Fibroblast of upper back skin (primary cell): ENCODE measurements at regions not wholly inside any gene's neighbourhood (a gene's known extent, or its start where the extent isn't known, plus 50 kb on each side); places are given as distances from the start of the nearest gene placed in this dataset.
A peak's percentile ranks its signal among the peaks of the same experiment; 100 is the strongest.
"Not testable (repeated sequence)": the region's sequence is repeated elsewhere in the genome, so short reads cannot be mapped to it uniquely, and the experiment has no call there.

Experiments
- DNase-seq: peaks from one replicate; pipeline ENCODE4 v3.0.0-alpha.2; 2013

DNA sequence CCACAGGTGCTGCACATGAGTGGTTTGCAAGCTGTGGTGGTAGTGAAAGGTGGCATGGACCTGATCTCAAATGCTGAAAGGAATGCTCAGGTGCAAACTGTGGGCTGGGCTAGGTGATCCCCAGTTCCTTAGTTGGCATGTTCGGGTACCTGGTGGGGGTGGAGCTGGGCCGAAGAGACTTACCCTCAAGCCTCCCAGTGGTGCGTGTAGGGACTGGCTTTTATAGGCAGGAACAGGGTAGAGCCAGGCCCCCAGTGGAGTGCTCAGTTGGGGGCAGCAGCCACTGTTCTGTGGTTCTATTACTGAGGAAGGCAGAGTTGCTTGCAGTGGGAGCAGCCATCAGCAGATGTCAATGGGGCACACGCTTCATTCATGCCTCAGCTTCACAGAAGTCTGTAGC, 399.8 kb downstream of the HTR1B start:
- no peak for DNase-seq

DNA sequence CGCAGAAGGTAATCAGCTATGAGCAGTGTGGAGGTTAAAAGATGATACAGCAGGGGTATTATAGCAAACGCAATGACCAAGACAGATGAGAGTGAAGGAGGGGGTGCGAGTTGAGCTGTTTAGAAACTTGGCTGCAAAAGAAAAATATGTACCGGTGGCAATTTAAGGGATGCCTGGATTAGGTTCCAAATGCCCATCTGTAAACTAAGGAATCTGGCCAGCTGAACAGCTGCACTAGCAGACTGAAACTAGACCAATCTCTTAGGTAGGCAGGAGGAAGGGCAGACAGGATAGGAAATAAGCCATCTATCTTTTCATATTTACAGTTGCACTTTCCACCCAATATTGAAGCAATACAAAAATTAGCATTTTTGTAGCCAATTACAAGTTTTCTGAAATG, 407.6 kb downstream of the HTR1B start:
- DNase-seq, result no peak

DNA sequence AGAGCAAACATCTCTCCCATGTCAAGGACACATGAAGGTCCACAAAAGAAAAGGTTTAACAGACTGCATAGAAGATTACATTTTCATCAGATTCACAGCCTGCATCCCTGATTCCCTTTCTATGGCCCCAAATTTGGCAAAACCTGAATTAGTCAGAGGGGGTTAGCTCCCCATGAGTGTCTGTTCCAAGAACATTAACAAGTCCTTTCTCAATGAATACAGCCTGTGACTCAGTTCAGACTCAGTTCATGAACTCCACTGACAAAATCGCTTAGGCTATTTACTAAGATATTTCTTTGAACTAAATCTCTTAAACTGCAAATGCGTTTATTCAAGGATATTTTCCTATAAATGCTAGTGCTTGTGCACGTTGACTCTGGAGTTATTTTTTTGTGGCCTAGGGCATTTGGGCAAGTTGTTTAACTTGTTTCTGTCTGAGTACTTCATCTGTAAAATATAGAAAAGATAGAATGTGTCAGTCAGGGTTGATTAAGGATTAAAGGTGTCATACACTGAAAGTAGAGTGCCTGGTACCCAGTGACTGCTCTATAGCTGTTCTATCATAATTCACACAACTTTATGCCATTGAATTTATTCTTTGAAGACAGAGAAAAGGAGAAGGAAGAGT, 422.6 kb downstream of the HTR1B start:
- peak; percentile 64 for DNase-seq

DNA sequence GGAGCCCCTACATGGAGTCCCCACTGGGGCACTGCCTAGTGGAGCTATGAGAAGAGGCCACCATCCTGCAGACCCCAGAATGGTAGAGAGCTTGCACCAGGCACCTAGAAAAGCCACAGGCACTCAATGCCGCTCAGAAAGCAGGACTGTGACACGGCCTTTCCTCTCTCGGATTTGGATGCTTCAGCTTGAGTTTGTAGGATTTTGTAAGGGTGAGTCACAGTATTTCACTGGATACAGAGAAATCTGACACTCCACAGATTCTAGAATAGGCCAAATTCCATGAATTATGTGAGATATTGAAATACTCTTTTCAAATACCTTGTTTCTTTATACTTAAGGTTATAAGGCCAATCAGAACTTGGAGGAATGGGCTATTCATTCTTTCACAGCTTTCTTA, 424.5 kb downstream of the HTR1B start:
- DNase-seq, result peak; percentile 83

DNA sequence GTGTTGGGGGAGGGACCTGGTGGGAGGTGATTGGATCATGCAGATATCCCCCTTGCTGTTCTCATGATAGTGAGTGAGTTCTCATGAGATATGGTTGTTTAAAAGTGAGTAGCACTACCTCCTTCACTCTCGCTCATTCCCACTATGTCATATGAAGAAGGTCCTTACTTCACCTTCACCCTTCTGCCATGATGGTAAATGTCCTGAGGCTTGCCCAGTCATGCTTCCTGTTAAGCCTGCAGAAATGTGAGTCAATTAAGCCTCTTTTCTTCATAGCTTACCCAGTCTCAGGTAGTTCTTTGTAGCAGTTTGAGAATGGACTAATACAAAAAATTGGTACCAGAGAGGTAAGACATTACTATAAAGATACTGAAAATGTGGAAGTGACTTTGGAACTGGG, 425.9 kb downstream of the HTR1B start:
- no peak for DNase-seq

DNA sequence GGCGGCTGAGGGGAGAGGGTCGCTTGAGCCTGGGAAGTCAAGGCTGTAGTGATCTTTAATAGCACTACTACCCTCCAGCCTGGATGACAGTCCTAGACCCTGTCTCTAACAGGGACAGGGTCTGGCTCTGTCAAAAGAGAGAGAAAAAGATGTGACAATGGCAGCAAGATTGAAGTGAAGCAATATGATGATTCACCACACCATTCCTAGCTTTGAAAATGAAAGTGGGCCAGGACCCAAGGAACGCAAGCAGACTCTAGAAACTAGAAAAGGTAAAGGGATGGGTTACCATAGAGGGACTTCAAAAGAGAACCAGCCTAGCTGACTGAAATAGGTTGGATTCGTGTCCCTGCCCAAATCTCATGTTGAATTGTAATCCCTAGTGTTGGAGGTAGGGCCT, 426.9 kb downstream of the HTR1B start:
- DNase-seq, result peak; percentile 19

DNA sequence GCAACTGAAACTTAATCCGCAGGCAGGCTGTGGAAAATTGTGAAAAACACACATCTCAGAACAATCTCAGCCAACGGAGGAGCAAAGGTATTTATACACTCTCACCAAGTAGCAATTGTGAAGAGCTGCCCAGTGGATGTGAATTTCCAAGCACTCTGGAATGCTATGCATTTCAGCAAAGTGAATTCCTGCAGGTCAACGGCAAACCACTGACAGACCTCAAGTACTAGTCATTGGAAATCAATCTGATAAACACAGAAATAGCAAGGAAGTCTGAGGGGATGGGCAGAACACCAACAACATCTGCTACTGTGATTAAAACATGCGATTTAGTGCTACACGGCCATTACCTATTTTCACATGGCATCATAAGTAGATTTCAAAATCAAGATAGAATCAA, 429.1 kb downstream of the HTR1B start:
- DNase-seq, result peak; percentile 99

DNA sequence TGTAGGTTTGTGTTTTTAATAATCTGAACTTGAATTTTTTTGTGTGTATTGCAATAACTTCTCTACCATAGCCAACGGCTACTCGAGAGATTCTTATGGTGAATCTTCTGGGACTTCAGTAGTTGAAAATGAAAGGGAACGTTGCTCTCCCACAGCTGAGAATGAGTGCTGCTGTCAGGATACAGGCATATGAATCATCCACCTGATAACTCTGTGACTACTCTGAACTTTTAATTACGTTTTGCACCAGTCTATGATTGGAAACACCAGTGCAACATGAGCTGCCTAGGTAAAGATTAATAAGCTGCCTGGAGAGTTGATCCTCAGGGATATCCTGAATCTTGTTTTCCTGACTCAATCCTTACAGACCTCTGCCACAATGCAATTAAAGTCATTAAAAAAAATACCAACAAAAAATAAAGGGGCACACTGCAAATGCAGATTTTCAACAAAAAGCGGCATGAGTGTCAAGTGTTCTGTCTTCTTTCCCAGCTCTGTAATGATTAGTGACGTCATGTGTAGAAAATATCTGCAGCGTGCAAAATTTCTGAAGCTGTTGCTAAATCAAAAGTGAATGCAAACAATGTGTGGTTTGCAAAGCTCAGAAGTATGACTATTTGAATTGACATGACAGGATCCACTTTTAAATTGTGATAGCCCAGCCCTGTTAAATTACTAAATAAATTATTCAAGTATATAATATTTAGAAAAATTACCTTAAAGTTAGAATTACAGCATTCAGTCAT, 432.2 kb downstream of the HTR1B start:
- DNase-seq, result peak; percentile 60

DNA sequence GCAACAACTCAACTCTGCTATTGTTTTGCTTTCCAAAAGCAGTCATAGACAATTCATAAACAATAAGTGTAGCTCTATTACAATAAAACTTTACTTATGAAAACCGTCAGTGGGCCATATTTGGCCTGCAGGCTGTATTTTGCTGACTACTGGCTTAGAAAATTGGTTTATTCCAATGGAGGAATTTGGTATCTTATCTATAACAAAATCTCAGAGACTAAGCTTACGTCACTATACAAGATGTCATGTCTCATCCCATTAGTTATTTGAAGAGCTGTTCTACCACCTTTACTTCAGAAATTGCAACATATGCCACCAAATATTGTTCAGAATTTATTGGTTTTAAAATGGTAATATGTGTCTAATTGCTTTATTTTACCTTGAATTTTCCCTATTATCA, 436.9 kb downstream of the HTR1B start:
- DNase-seq, result no peak

DNA sequence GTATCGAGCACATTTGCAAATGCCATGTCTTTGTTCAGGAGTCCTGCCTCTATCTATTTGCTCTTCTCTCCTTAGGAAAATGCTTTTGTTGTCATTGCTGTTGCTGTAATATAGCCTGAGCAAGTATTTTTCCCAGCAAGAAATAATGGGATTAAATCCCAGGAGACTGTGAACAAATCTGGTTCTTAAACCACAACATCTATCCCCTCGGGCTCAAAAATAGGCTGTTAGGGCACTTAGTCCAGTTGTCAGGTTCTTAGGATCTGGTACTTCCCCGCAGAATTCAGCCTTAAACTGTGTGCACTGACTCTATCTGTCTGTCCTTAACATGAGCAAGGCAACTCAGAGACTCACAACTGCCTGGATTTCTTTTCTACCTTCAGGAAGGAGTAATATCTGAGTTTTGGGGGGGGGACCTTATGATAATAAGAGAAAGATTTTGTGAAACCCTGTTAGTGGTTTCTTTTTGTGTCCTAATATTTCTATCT, 437.5 kb downstream of the HTR1B start:
- DNase-seq, result no peak

DNA sequence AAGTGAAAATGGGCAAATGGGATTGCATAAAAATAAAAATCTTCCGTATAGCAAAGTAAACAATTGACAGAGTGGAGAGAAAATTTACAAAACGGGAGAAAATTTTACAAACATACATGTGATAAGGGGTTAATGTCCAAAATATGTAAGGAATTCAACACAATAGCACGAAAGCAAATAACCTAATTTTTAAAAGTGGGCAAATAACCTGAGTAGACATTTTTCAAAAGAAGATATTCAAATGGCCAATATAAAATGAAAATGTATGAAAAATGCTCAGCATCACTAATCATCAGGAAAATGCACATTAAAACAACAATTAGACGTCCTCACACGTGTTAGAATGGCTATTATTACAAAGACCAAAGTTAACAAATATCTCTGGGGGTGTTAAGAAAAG, 441.5 kb downstream of the HTR1B start:
- no peak for DNase-seq

DNA sequence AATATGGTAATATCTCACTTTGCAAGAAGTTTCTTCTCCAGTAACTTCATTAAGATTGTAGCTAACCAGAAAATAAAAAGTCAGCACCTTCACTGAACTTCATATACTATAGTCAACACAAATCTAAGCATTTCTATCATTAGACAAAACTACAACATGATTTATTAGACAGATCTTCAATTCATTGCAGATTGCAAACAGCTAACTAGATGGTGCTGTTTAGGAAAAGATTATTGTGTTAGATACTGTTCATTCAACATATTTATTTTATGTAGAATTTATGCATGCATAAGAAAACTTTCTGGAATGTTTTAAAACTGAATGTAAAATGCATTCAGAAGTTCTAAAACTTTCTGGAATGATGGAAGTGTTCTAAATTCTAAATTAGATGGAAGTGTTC, 442.1 kb downstream of the HTR1B start:
- DNase-seq, result no peak

DNA sequence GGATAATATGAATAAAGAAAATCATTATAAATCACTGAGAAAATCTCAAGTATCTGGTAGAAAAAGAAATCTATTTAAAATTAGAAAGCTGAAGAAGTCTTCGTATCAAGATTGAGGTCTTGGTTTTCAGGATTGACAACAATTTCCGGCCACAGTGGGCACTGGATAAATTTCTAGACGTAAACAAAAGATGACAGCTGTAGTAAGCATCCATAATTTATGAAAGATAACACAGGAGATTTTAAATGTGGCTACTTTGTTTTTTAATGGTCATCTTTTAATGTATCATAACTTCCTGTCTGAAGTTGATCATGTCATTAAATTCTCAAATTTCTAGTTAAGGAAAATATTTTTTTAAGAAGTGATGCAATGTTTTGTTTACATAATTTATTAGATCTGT, 444.2 kb downstream of the HTR1B start:
- no peak for DNase-seq

DNA sequence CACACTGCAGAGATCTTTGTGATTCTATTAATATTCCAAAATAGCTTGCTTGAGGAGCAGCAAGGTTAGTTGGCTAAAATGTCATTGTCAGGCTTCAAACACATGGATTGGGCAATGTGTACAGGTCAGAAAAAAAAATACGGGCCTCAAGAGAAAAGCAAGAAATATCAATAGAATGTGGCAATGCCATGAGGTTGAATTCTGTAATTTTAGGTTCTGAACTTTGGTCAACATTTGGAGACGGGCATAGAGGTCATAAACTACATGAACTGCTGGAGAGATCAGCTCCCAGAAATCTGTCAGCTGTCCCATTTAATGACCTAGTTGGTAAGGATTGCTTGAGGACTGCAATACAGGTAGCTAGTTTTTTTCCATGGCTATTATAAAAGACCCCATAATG, 445.8 kb downstream of the HTR1B start:
- DNase-seq, result no peak

DNA sequence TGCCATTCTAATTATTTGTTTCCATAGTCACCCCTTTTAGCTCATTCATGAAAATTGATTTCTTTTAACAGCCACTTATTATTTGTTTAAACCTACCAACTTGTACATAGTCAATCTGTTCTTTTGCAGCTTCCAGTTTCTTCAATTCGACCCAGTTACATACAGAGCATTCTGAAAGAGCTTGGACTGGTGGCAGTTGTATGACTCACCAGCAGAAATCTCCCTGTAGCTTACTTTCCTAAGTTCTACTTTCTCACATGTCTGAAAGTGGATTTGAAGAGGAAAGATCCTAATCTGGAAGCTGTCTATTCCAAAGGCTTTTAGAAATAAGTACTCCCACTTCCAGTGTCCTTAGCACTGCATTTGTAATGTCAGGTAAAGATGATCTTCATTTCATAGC, 447.9 kb downstream of the HTR1B start:
- DNase-seq, result peak; percentile 52

DNA sequence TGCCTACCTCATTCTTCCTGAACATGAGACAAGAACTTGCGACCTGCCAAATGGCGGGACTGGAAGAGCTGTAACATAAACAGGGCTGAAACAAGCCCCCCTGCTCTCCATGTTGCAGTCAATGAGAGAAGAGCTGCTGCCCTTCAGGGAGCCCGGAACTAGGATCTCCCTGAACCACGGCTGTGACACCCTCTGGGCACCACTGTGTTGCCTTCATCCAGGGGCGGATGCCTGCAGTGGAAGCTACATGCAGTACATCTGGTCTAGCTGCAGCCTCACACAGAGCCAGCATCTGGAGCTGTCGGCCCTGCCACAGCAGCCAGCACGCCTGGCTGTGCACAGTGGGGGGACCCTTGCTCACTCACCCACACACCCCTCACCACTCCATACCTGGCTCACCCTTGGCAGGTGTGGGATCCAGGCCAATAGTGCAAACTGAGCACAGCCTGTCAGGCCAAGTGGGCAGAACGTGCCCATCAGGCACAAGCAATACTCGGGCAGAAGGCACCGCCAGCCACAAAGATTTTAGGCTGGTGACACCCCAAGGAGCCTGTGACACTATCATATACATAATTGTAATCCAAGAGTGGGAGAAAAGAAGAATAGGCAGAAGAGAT, 451.3 kb downstream of the HTR1B start:
- no peak for DNase-seq

DNA sequence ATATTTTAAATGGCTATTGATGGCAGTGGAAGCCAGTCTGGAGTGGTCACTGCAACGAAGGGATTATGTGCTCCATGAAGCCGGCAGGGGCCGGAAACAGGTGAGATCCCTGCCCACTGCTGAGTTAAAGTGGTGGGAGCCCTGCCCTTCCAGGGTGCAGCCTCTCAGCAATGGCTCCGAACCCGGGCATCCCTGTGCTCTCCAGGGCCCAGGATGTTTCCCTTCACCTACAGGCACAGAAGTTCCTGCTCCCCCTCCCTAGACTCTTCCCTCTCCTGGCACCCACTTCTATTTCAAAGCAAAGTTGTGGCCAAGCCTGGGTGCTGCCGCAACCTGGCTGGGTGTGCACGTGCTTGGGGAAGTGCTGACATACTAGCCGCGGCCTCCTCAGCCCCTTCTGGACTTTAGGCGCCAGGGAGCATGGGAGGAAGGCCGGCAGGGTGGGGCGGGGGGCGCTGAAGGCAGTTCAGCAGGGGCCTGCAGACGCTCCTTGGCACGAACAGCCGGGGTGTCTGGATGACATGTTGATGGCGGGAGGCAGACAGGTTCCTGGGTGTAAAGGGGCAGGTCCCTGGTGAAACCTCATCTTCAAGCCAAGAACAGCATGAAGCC, 452.3 kb downstream of the HTR1B start:
- no peak for DNase-seq

DNA sequence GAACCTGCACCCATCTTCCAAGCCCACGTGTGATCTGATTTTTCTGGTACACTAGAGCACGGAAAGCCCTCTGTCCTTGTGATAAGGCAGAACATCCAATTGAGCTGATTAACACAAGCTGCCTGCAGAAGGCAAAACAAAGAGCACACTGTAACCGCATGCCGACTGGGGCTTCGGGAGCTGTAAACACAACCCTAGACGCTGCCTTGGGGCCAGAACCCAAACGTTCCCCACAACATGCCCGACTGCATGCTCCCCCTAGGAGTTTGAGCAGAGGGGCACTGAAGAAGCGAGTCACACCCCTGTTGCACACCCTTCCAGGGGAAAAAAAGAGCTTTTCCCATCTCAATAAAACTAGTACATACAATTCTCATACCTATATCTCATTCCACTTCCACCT, 470.7 kb downstream of the HTR1B start:
- DNase-seq, result no peak

DNA sequence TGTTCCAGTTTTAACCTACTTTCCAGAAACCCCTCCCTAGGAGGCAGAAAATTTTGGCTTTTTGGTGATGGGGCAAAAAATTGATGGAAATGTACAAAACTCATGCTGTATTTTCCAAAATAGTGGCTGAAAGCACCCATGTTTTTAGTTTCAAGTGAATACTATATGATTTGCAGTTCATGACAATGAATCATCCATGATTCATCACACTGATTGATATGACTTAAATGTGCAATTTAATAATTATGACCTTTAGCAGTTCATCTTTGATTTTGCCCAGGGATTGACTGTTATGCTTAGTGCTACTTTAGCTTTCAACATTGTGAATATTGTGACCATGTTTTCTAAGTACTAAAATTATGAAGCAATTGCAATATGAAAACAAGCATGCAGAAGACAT, 478.7 kb downstream of the HTR1B start:
- DNase-seq, result no peak

DNA sequence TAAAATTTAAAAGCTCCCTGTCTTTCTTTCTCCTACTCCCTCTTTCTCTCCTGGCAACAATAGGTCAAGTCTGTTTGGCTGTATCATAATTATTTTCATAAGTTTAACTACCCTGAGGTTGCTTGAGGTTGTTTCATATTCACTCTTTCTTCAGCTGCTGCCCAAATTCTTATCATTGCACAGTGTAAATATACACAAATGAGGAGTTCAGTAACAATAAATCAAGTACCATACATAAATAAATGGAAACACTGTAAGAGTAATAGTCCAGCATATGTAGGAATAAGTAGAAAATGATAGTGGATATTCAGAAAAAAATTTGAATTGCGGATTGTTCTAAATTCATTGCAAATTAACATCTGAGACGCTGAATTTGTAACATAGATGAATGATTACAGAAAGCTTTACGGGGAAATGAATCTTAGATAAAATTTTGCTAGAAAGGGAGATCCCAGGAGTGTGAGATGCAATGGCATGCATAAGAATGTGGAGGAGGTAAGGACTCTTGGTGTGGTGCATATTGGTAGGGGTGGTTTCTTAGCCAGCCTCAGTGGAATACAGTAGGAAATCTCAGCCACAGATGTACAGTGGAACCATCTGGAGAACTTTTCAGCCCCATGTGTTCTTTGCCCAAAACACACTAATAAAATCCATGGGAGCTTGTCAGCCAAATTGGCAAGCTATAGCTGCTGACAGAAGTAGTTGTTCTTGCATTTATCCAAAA, 480.7 kb downstream of the HTR1B start:
- no peak for DNase-seq

DNA sequence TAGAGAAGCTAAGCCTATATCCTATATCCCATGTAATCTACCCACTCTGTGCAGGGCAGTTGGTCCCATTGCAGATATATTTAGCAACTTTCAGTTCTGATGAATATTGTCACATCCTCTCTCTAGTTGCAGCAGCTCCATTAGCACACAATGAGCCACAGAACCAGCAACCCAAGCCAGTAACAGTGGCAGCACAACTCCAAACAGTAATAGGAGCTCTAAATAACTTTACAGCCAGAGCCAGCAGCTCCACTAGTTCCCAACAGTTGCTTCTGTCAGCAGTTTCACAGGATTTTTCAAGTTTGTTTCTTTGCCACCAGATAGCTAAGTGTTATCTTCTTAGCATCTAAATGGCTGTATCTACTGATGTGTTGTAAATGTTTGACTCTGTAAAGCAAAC, 490.8 kb downstream of the HTR1B start:
- DNase-seq, result no peak

DNA sequence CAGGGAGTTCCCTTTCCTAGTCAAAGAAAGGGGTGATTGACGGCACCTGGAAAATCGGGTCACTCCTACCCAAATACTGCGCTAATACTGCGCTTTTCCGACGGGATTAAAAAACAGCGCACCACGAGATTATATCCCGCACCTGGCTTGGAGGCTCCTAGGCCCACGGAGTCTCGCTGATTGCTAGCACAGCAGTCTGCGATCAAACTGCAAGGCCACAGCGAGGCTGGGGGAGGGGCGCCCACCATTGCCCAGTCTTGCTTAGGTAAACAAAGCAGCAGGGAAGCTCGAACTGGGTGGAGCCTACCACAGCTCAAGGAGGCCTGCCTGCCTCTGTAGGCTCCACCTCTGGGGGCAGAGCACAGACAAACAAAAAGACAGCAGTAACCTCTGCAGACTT, 504.1 kb downstream of the HTR1B start:
- not testable (repeated sequence) for DNase-seq
